CD4-positive, alpha-beta T cell treated with Interleukin-6 for 4 hours (primary cell): ENCODE measurements at regions not wholly inside any gene's neighbourhood (a gene's known extent, or its start where the extent isn't known, plus 50 kb on each side); places are given as distances from the start of the nearest gene placed in this dataset.
"Not testable (repeated sequence)": the region's sequence is repeated elsewhere in the genome, so short reads cannot be mapped to it uniquely, and the experiment has no call there.

ENCODE experiments used
- DNase-seq: peaks from one replicate; pipeline ENCODE4 v3.0.0-alpha.2; 2020; ENCODE audit warnings: mixed read lengths

GRCh38 chr13:18822655-18823639, 358.7 kb downstream of the TUBA3C start:
- DNase-seq, result not testable (repeated sequence)

- DNase-seq, result not testable (repeated sequence)
Observed at GRCh38 chr13:18773988-18774387, 407.6 kb downstream of the TUBA3C start.

DNA sequence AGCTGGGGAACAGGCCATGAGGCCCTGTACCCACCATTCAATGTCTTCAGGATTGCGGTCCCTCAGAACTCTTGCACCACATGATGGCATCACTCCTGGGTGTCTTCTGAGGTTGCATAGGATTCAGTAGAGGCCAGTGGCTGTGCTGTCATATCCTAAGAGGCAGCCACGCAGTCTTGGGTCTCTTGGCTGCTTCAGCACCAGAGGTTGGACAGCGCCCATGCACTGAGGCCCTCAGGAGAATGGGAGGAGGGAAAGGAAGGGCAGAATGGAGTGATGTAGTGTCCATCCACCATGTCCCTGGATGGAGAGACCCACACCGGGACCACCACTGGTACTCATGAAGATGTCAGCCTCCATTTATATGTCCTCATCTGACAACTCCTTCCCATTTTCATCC, 439.9 kb downstream of the TUBA3C start:
- DNase-seq, result not testable (repeated sequence)

DNA sequence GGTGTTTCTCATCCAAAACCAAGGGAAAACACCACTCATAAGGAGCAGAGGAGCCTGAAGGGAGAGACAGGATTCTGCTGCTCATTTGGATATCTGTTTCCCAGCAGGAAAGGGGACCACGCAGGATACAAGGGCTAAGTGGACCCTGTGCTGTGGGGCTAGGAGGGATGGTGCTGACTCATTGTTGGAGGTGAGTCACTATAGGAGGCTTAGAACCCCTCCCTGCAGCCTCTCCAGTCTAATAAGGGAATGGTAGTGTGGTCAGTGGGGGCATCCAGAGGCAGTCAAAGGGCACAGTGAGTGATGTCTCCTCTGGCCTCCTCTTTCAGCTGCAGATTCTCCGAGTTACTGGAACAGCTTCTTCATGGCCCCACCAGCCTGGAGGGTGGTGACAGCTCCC, 442.3 kb downstream of the TUBA3C start:
- DNase-seq, result no peak

DNA sequence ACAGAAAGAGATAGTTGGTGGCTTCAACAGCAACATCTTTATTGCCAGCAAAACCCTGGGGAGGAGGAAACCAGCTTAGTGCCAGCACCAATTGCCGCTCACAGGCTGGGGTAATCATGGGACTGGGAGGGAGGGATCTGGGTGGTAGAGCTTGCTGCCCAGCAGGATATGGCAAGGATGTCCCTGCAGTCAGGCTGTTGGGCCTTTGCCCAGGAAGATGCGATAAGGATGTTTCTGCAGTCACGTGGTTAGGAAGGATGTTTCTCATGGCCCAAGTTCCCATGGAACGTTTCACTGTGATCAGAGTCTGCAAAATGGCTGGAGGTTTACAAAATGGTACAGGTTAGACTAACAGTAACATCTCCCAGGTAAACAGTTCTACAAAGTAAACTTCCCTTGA, 443.5 kb downstream of the TUBA3C start:
- DNase-seq, result not testable (repeated sequence)

- DNase-seq, result not testable (repeated sequence)
Observed at GRCh38 chr13:18727138-18727537, 454.5 kb downstream of the TUBA3C start.

- DNase-seq, result not testable (repeated sequence)
Observed at GRCh38 chr13:18726524-18726923, 455.1 kb downstream of the TUBA3C start.

GRCh38 chr13:18725242-18725822, 456.3 kb downstream of the TUBA3C start:
- not testable (repeated sequence) for DNase-seq

DNA sequence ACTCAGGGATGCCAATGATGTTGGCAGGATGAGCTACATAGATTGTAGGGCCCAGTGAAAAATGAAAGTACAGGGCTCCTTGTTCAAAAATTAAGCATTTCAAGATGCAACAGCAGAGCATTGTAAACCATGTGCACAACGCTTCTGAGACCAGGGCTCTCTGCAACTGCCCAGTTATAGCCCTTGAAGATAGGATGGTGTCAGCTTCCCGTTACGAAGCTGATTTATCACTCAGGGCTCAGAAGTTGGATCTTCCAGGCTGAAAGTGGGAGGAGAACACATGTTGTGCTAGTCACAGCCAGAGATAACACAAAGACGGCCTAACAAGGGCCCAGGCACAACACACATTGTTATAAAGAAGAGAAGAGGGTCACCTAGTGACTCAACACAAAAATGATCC, 466.7 kb downstream of the TUBA3C start:
- no peak for DNase-seq

GRCh38 chr13:18710673-18711072, 471.0 kb downstream of the TUBA3C start:
- not testable (repeated sequence) for DNase-seq

GRCh38 chr13:18706538-18706937, 475.1 kb downstream of the TUBA3C start:
- not testable (repeated sequence) for DNase-seq

DNA sequence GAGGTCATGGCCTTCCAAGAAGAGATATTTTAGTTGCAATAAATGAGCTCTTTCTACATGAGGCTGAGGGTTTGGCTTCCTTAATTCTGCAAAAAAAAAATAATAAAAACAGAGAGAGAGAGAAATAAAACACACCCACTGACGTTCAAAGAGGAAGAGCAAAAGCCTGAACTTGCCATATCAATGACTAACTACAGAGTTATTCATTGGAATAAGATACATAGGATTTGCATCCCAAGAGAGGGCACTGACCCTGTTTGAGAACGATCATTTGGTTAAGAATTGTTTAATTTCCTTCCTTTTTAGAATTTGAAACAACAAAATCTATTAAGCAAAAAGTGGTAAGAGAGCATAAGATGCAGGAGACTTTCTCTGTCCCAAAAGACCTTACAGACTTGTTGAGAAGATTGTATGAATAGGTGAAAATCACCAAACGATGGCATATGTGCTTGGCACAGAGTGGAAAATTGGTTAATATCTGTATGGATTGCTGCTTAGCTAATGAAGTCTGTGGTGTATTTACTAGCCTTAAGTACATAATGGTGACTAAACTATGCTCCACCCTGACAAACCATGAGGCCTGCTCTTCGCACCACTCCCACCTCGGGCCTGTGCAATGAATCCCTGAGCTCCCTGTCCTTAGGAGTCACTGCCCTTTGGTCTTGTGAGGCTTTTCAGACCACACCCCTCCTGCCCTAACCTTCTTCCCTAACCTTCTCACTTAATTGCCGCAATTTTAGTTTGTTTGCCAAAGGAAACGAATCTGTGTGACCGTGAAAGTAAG, 479.0 kb downstream of the TUBA3C start:
- DNase-seq, result not testable (repeated sequence)

DNA sequence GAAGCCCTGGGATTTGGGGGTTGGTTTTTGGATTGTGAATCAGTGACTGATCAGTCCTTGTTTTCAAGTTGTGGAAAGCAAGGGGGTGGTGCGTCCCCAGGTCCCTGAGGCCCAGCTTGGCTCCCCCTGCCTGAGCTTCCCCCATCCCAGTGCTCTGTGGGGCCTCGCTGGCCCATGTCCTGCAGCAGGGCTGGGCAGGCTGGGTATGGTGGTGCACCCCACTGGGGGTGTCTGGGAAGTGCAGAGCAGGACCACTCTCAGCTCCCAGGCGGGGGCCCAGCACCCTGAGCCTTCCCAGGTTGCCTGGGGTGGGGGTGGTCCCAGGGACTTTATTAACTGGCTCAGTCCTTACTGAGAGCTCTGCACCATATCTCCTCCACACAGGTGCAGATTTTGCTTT, 483.3 kb downstream of the TUBA3C start:
- not testable (repeated sequence) for DNase-seq

DNA sequence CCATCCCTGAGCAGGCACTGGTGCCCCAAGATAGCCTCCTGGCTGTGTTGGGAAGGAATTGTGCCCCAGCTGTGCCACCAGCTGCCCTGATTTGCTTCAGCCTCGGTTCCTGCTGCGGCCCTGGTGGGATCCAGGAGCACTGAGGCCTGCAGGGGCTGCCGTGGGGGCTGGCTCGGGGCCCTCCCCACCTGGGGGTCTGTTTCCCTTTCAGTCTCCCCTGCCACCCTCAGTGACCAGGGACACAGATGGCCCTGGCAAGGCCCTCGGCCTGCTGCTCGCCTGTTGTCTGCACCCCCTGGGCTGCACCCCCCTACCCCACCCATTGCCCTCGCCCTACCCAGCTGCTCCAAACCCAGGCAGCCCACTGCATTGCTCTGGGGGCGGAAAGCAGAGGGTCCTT, 483.8 kb downstream of the TUBA3C start:
- DNase-seq, result not testable (repeated sequence)

DNA sequence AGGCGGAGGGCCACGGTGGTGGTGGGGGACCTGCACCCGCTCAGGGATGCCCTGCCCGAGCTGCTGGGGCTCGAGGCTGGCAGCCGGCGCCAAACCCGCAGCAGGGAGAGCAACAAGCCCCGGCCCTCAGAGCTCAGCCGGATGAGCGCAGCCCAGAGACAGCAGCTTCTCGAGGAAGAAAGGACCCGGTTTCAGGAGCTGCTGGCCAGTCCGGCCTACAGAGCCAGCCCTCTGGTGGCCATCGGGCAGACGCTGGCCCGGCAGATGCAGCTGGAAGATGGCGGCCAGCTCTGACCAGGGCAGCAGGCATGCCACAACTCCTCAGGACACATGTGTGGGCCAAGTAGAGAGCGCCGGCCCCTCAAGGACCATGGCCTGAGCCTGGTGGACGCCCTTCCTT, 484.4 kb downstream of the TUBA3C start:
- not testable (repeated sequence) for DNase-seq

- not testable (repeated sequence) for DNase-seq
Observed at GRCh38 chr13:18677403-18677802, 504.2 kb downstream of the TUBA3C start.

DNA sequence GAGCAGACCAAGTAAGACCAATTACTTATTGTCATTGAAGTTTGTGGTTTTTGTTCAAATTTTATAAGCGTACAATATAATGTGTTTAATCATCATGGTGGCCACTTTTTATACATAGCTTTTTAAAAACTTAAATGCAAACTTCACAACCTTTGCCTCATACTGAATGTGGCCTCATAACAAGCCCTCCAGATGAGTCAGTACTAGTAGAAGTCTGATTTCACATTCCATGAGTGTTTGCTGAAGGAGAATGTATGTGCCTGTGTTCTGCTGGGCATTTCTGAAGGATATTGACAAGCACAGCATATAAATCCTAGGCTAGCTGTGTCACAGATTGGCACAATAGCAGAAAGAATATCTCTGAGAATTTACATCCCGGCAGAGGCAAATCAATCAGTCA, 506.4 kb downstream of the TUBA3C start:
- DNase-seq, result not testable (repeated sequence)

- DNase-seq, result not testable (repeated sequence)
Observed at GRCh38 chr13:18673794-18674193, 507.8 kb downstream of the TUBA3C start.

GRCh38 chr13:18666585-18666984, 515.0 kb downstream of the TUBA3C start:
- DNase-seq, result not testable (repeated sequence)

DNA sequence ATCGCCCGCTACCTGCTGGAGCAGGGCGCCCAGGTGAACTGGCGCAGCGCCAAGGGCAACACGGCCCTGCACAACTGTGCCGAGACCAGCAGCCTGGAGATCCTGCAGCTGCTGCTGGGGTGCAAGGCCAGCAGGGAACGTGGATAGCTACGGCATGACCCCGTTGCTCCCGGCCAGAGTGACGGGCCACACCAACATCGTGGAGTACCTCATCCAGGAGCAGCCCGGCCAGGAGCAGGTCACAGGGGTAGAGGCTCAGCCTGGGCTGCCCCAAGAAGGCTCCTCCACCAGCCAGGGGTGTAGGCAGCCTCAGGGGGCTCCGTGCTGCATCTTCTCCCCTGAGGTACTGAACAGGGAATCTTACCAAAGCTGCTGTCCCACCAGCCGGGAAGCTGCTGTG, 515.9 kb downstream of the TUBA3C start:
- DNase-seq, result not testable (repeated sequence)

GRCh38 chr13:18665124-18665523, 516.5 kb downstream of the TUBA3C start:
- not testable (repeated sequence) for DNase-seq

DNA sequence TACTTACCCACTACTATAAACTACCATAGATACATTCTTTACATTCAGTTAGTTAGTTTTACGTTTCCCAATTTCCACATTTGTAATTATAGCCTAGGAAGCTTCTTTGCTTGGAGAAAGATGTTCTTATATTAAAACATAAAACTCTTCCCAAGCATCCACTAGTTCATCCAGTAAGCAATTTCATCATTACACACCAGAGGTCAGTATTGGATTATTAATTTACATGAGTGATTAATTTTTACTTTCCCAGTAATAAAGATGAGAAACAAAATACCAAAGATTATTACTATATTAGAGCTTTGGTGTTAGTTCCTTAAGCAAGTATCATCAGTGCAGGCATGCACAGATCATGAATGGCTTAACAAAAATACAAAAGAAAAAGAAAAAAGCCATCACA, 518.4 kb downstream of the TUBA3C start:
- DNase-seq, result not testable (repeated sequence)

- peak; percentile 33 for DNase-seq
Observed at GRCh38 chr13:18643644-18644172, 537.9 kb downstream of the TUBA3C start.
